HG03095 (cell line): ENCODE measurements at regions not wholly inside any gene's neighbourhood (a gene's known extent, or its start where the extent isn't known, plus 50 kb on each side); places are given as distances from the start of the nearest gene placed in this dataset.

Source experiments
- ATAC-seq: cut with Tn5 transposase; IDR thresholded peaks from one replicate; pipeline ENCODE4 v1.9.1; 2021; ENCODE audit warnings: moderate library complexity; ENCODE audit not compliant: unreplicated experiment

- ATAC-seq: no peak
These were observed 733.6 kb upstream of the ZEB2 start for GRCh38 chr2:145253492-145253891.

GRCh38 chr2:145245268-145245870, 725.5 kb upstream of the ZEB2 start:
- no peak for ATAC-seq

GRCh38 chr2:145235312-145235711, 715.4 kb upstream of the ZEB2 start:
- ATAC-seq: no peak

DNA sequence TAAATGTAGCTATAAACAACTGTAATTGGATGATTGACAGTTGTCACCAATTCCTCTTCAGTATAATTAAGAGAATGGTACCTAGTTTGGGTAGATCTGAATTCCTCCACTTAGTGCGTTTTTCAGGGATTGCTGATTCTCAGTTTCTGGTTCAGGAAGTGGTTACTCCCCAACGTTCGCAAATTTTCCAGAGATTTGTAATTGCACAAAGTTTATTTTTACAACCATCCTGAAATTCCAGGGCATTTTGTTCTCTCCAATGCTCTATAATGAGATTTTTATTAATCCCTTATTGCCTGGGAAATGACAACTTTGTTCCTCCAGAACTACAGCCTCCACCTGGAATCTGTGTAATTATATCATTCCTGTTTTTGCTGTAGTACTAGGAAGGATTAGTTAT, 710.6 kb upstream of the ZEB2 start:
- ATAC-seq: no peak

DNA sequence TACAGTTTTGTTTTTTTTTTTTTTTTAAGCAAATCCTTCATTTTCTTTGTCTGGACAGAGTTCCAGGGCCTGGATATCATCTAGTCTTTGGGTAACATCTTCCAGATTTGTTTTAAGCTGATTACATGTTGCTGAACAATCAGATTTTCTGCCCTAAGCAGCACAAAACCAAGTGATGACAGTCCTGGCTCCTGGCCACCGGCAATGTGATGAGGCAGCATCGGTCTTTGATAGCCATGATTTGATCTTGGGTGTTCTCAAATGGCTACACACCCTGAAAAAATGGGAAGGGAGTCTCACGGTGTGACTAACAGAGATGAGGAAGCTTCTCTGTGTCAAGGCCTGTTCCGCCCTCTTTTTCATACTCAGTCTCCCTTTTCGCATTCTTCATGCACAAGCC, 708.6 kb upstream of the ZEB2 start:
- no peak for ATAC-seq

- ATAC-seq: no peak
These were observed 707.0 kb upstream of the ZEB2 start for GRCh38 chr2:145226901-145227300.

DNA sequence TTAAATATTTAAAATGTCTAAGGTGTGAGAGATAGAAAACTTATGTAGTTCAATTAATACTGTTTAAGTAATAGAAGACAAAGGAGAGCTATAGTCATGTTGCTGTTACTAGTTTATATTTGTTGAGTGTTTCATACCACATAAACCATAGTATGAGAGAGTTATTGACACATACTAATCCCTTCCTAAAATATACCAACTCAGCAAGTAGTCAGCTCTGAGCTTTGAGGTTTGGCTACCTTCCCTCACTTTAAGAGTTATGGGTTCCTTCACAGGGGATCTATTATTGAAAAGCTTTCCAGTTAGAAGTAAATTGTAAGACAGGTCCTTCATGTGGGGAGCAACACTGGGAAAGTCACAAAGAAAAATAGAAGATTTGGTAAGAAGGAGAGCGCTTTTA, 701.6 kb upstream of the ZEB2 start:
- ATAC-seq: no peak

GRCh38 chr2:145221032-145221431, 701.1 kb upstream of the ZEB2 start:
- no peak for ATAC-seq

DNA sequence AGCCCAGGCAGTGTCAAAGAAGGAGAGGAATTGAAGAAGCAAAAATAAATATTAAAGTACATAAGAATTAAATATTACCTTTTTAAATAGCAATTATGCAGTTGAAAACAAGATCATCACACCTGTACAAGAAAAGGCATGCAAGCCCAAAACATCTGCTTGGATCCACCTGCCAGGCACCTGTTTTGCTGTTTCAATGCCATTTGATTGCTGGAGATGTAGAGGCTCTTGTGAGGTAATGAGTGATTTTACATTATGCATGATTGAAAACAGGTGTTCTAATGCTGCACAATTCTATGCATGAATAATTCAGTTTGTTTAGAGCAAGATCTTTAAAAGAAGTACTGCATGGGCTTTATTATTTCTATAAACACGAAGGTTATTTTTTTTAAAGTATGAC, 700.6 kb upstream of the ZEB2 start:
- ATAC-seq: no peak

GRCh38 chr2:145207884-145208283, 688.0 kb upstream of the ZEB2 start:
- ATAC-seq: no peak

- no peak for ATAC-seq
These were observed 686.8 kb upstream of the ZEB2 start for GRCh38 chr2:145206496-145207281.

- ATAC-seq: no peak
These were observed 684.0 kb upstream of the ZEB2 start for GRCh38 chr2:145203891-145204290.

- ATAC-seq: no peak
These were observed 680.1 kb upstream of the ZEB2 start for GRCh38 chr2:145199827-145200706.

- no peak for ATAC-seq
These were observed 679.1 kb upstream of the ZEB2 start for GRCh38 chr2:145199042-145199441.

- ATAC-seq: no peak
These were observed 678.6 kb upstream of the ZEB2 start for GRCh38 chr2:145198555-145198954.

DNA sequence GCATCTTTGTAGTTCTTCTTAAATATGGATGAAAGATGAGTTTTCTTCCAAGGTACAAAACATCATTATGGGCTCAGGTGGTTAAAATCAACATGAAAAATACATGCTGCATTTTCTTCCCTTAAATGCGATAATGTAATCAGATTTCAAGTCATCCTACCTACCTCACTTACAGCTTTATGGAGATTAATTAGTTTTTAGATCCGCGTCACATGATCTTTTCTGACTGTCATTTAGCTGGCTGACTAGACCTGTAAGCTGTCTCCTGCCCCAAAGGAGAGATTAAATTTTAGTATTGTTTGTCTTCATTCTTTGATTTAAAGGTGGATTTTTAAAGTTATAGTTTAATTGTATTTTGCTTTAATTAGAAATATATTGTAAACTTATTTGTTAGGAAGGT, 678.0 kb upstream of the ZEB2 start:
- ATAC-seq: no peak

GRCh38 chr2:145194673-145195072, 674.8 kb upstream of the ZEB2 start:
- ATAC-seq: no peak

GRCh38 chr2:145190031-145190703, 670.2 kb upstream of the ZEB2 start:
- no peak for ATAC-seq

- ATAC-seq: no peak
These were observed 666.4 kb upstream of the ZEB2 start for GRCh38 chr2:145186303-145186702.

- no peak for ATAC-seq
These were observed 665.8 kb upstream of the ZEB2 start for GRCh38 chr2:145185696-145186095.
